Activated CD4-positive, CD25-positive, alpha-beta regulatory T cell treated with anti-CD3 and anti-CD28 coated beads, Interleukin-2, amount 50 U/mL, for 24 hours (primary cell): ENCODE measurements at regions not wholly inside any gene's neighbourhood (a gene's known extent, or its start where the extent isn't known, plus 50 kb on each side); places are given as distances from the start of the nearest gene placed in this dataset.
"Not testable (repeated sequence)": the region's sequence is repeated elsewhere in the genome, so short reads cannot be mapped to it uniquely, and the experiment has no call there.

ENCODE experiments used
- ATAC-seq, 2 donors: fragments of 150-1000 bp; cut with Tn5 transposase; one replicate each; pipeline ENCODE4 v1.10.0; 2021; ENCODE audit warnings: mild to moderate bottlenecking in 1 of 2, moderate library complexity in 1 of 2

- no peak for ATAC-seq
Measured at GRCh38 chr9:113665756-113666155, 202.2 kb downstream of the RGS3 start.

GRCh38 chr9:113668061-113668460, 204.5 kb downstream of the RGS3 start:
- no peak for ATAC-seq

DNA sequence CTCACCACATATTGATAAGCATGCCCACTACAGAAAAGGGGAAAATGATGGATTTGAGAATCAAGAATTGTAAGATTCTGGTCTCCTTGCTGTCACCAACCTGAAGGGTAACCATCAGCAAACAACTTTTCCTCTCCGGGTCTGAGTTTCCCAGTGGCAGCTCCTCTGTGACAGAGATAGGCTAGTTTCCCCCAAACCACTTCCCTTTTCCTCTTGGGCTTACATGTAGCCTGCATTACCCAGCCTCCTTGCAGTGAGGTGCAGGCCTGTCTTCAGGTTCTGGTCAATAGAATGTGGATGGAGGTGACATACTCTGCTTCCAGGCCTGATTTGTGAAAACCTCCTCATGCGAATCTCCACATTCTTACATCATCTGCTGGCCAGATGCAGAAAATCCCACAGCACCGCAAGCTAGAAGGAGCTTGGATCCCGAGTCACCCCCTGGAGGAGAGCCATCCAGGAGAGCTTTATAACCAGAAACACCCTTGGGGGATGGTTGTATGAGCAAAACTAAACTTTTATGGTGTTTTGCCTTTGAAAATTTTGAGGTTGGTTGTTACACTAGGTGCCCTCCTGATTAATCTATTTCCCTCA, 206.1 kb downstream of the RGS3 start:
- no peak for ATAC-seq

GRCh38 chr9:113673726-113674125, 202.4 kb upstream of the ZNF618 start:
- ATAC-seq: no peak

- no peak for ATAC-seq
Measured at GRCh38 chr9:113674436-113674835, 201.7 kb upstream of the ZNF618 start.

- peak; percentile 45 to 48 for ATAC-seq
Measured at GRCh38 chr9:113675475-113675941, 200.6 kb upstream of the ZNF618 start.

- ATAC-seq: no peak
Measured at GRCh38 chr9:113677057-113677456, 199.1 kb upstream of the ZNF618 start.

DNA sequence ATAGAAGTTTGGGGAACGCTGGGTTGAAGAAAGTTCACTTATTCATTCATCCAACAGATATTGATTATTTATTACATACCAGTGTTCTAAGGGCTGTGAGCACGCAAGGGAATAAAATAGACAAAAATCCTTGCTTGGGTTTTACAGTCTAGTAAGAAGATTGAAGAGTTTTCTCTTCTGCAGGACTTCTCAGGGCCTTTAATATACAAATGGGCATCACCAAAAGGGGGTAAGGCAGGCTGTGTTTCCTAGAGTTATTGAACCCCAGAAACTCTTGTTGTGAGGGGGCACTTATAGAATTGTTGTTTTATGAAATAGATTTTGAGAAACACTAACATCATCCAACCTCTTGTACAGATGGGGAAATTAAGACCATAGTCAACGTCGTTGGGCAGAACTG, 198.5 kb upstream of the ZNF618 start:
- ATAC-seq: no peak

DNA sequence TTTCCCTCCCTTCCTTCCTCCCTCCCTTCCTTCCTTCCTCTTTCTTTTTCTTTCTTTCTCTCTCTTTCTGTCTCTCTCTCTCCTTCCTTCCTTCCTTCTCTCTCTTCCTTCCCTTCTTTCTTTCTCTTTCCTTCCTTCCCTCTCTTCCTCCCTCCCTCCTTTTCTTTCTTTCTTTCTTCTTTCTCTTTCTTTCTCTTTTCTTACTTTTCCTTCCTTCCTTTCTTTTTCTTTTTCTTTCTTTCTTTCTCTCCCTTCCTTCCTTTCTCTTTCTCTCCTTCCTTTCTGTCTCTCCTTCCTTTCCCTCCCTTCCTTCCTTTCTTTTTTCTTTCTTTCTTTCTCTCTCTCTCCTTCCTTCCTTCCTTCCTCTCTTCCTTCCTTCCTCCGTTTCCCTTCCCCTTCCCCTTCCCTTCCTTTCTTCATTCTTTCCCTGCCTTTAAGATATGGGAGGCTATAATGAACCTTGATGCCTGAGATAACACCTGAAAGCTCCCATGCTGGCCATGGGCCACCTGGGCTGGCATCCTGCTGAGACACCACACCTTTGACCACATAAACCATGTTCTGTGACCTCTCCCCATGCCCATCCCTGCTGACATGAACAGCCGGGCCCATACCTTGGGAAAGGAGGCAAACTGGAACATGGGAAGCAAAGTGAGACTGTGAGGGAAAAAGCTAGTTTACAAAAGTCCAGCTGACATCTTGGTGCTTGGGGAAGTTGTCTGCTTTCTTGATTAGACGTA, 197.8 kb upstream of the ZNF618 start:
- no peak for ATAC-seq

DNA sequence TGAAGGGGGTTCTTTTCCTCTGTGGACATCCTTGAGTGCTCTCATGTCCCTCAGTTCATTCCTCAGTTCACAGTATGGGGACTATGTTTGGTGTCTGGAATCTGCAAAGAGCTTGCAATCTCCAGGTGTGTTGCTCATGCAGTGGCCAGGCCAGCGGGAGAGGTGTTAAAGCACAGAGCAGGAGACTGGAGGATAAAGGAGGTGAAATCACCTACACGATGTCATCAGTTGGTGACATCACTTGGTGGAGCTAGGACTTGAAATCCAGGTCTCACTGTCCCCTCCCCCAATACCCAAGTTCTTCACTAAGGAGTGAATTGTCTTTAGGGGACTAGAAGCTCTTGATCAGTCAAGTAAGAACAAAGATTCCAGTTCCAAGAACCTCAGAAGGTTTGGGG, 197.3 kb upstream of the ZNF618 start:
- no peak for ATAC-seq

GRCh38 chr9:113682297-113682771, 193.8 kb upstream of the ZNF618 start:
- no peak for ATAC-seq

DNA sequence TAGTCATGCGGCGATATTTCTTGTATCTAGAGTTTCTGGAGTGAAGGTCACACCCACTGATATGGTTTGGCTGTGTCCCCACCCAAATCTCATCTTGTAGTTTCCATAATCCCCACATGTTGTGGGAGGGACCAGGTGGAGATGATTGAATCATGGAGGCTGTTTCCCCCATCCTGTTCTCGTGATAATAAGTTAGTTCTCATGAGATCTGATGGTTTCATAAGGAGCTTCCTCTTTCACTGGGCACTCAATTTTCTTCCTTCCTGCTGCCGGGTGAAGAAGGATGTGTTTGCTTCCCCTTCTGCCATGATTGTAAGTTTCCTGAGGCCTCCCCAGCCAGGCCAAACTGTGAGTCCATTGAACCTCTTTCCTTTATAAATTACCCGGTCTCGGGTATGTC, 190.5 kb upstream of the ZNF618 start:
- not testable (repeated sequence) for ATAC-seq

DNA sequence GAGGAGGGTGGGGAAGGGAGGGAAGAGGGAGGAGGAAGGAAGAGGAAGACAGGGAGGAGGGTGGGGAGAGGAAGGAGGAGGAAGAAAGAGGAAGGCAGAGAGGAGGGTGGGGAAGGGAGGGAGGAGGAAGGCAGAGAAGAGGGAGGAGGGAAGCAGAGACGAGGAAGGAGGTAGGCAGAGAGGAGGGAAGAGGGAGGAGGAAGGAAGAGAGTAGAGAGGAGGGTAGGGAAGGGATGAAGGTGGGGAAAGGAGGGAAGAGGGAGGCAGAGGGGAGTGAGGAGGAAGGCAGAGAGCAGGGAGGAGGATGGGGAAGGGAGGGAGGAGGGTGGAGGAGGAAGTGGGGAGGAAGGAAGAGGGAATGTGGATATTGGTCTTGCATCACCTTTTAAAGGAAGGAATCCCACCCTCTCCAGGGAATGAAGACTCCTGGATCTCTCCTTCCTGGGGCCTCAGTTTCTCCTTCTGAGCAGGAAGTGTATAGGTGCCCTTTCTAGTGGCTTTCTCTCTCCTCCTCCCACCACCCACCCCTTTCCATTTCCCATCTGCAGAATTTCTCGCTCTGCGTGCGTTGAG, 188.9 kb upstream of the ZNF618 start:
- ATAC-seq: no peak

GRCh38 chr9:113687680-113688371, 188.3 kb upstream of the ZNF618 start:
- ATAC-seq: no peak

DNA sequence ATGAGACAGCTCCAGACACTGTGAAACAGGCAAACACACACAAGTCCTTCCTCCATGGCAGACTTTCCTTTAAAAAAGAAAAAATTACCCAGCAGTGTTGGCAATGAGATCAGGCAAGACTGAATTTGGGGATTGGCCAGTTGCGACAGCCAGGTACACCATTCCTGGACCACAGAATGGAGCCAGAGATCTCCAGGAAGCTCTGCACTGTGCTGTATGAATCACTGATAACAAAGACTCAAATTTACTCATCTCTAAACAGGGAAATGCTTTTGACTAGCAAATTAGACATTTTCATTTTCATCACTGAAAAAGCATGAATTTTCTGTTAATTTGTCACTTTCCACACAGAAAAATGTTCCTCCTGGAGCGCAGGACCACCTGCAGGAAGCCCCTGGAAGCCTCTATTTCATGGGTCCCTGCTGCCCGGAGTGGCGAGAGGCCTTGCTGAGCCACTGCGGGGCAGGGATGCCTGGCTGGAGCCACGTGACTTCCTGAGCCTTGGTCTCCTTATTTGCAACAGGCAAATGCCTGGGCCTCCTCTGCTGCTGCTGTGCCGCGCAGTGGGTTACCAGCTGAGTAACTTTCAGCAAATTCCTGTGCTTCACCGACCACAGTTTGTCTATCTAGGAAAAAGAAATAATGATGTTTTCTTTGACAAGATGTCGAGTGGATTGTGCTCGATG, 185.9 kb upstream of the ZNF618 start:
- ATAC-seq: no peak

DNA sequence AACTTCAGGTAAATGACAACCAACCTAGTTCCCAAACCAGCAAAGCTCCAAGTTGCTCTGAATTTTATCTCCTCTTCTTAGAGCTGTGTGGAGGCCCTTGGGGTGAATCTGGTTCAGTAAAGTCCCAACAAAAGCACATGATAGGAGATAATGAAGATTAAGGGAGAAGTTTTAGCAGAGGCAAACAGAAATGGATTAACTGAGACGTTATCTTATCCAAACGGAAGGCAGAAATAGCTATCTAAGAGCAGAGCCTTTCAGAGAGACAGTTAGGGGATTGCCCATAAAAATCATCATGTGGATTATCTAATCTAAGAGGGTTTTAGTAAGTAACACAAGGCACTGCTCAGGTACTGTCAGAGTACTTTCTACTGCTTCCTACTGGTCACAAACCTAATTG, 183.9 kb upstream of the ZNF618 start:
- no peak for ATAC-seq

DNA sequence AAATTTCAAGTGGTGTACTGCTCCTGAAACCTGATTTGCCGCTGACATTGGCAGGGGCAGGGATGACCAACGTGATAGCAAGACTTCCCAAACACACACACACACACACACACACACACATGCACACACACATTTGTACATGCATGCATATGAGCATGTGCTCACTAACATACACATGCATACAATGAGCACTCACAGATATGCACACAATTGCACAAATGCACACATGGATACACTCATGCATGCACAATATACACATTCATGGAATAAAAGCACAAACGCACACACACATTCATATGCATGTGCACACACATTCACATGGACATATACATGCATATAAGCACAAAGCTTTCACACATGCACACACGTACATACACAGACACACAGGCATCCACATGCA, 181.2 kb upstream of the ZNF618 start:
- ATAC-seq: no peak

DNA sequence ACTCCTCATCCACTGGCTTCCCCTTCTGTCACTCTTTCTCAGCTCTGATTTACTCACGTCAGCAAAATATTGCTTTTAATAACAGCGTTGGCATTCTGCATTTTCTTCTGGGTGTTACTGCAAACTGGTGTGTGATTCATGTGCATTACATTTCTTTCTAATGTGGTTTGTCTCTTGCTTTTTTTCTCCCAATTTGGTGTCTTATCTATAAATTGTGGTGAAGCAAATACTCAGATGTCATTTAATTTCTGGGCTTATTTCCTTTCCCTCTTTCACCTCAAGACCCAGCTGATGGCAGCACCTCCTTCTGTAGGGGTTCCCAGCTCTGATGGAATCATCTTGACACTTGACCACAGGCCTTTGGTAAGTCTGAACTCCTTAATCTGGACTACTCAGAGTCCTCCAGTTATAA, 180.7 kb upstream of the ZNF618 start:
- ATAC-seq: no peak

DNA sequence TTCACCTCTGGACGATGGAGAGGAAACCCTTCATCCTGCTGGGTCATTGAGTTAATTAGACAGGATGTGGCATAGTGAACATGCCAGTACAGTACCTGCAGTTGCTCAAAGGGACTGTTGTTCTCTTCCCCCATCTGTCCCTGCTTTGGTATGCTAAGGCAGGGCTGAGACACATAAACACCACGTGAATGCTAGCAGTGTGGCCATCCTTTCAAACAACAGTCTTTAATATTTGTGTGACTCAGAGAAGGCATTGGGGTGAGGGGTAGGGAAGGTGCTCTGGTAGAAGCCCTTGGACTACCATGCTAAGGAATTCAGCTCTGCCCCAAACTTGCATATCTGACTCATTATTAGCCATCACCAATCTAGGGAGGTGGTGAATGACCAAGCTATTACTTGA, 180.2 kb upstream of the ZNF618 start:
- no peak for ATAC-seq

- no peak for ATAC-seq
Measured at GRCh38 chr9:113701774-113702755, 174.0 kb upstream of the ZNF618 start.

GRCh38 chr9:113705306-113705927, 170.7 kb upstream of the ZNF618 start:
- no peak for ATAC-seq
